ENCODE measurements at regions not wholly inside any gene's neighbourhood (a gene's known extent, or its start where the extent isn't known, plus 50 kb on each side); places are given as distances from the start of the nearest gene placed in this dataset.
A peak's percentile ranks its signal among the peaks of the same experiment; 100 is the strongest.

GRCh38 chr7:36032361-36032818 lies 120.7 kb upstream of the EEPD1 start:
- Mint-ChIP-seq H3K9me3 (peaks cover 2% of the 10 kb centered on the region), H3K27ac (no peak overlapping the region), H3K27me3 (ENCODE audit: insufficient read depth, low read depth) (peaks cover 6% of the 10 kb centered on the region), H3K36me3 (no peaks in the 10 kb centered on the region), H3K4me3 (no peak overlapping the region), H3K4me1 (peaks cover 6% of the 10 kb centered on the region)
- H3K27me3 ChIP-seq: no peaks in the 10 kb centered on the region
- DNase-seq (ENCODE audit: low spot score): no peak
- no peaks in the 10 kb centered on the region for H3K36me3 ChIP-seq
- H3K27ac ChIP-seq: no peak overlapping the region
- TF ChIP-seq EZH2 (IDR thresholded peaks at IDR 0.05): no peak
- no peak overlapping the region for H2AFZ ChIP-seq (replicated peaks)
- no peak overlapping the region for H3K4me3 ChIP-seq
- H4K20me1 ChIP-seq (ENCODE audit: low read depth): no peaks in the 10 kb centered on the region
- peaks cover 5% of the 10 kb centered on the region for H3K4me1 ChIP-seq
- H3K9ac ChIP-seq: no peak overlapping the region
- H3K79me2 ChIP-seq (ENCODE audit: low read depth): no peaks in the 10 kb centered on the region
- H3F3A ChIP-seq (ENCODE audit: low read depth): no peaks in the 10 kb centered on the region
- H3K9me3 ChIP-seq (ENCODE audit: low read depth): no peaks in the 10 kb centered on the region
- H3K4me2 ChIP-seq: no peak overlapping the region

GRCh38 chr7:36034020-36034419 lies 119.0 kb upstream of the EEPD1 start:
- no peak overlapping the region for H3K4me3 Mint-ChIP-seq
- no peak for DNase-seq (ENCODE audit: low spot score)
- H3K27ac ChIP-seq: no peak overlapping the region

GRCh38 chr7:36035186-36035585 lies 117.9 kb upstream of the EEPD1 start:
- TF ChIP-seq CTCF (IDR thresholded peaks at IDR 0.05) (no peak), EZH2phosphoT487 (IDR thresholded peaks at IDR 0.05) (no peak), EZH2 (IDR thresholded peaks at IDR 0.05) (no peak)
- H3K9me3 Mint-ChIP-seq: no peaks in the 10 kb centered on the region
- H3F3A ChIP-seq (ENCODE audit: low read depth): no peaks in the 10 kb centered on the region
- H2AFZ ChIP-seq (replicated peaks): no peak overlapping the region
- no peaks in the 10 kb centered on the region for H3K36me3 ChIP-seq
- H3K4me3 Mint-ChIP-seq: no peak overlapping the region
- no peak for DNase-seq (ENCODE audit: low spot score)
- no peak overlapping the region for H3K27ac ChIP-seq
- H3K9ac ChIP-seq: no peak overlapping the region
- no peaks in the 10 kb centered on the region for H3K27me3 ChIP-seq
- no peaks in the 10 kb centered on the region for H3K36me3 Mint-ChIP-seq
- H4K20me1 ChIP-seq (ENCODE audit: low read depth): no peaks in the 10 kb centered on the region
- H3K79me2 ChIP-seq (ENCODE audit: low read depth): no peaks in the 10 kb centered on the region
- no peak overlapping the region for H3K27ac Mint-ChIP-seq
- H3K4me1 Mint-ChIP-seq: peaks cover 15% of the 10 kb centered on the region
- no peak overlapping the region for H3K4me3 ChIP-seq
- H3K27me3 Mint-ChIP-seq (ENCODE audit: insufficient read depth, low read depth): peaks cover 6% of the 10 kb centered on the region
- H3K4me2 ChIP-seq: no peak overlapping the region
- H3K9me3 ChIP-seq (ENCODE audit: low read depth): no peaks in the 10 kb centered on the region
- H3K4me1 ChIP-seq: peaks cover 9% of the 10 kb centered on the region

More at GRCh38 chr7:36034020-36034419, 119.0 kb upstream of the EEPD1 start:
- H3K4me2 ChIP-seq: no peak overlapping the region
- no peaks in the 10 kb centered on the region for H3K27me3 ChIP-seq
- no peaks in the 10 kb centered on the region for H3K79me2 ChIP-seq (ENCODE audit: low read depth)
- H3K9me3 ChIP-seq (ENCODE audit: low read depth): no peaks in the 10 kb centered on the region
- H4K20me1 ChIP-seq (ENCODE audit: low read depth): no peaks in the 10 kb centered on the region
- H3K27ac Mint-ChIP-seq: no peak overlapping the region
- TF ChIP-seq EZH2phosphoT487 (IDR thresholded peaks at IDR 0.05) (no peak), CTCF (IDR thresholded peaks at IDR 0.05) (no peak), EZH2 (IDR thresholded peaks at IDR 0.05) (no peak)
- no peak overlapping the region for H3K9ac ChIP-seq
- H3K36me3 Mint-ChIP-seq: no peaks in the 10 kb centered on the region
- no peaks in the 10 kb centered on the region for H3F3A ChIP-seq (ENCODE audit: low read depth)
- H3K4me3 ChIP-seq: no peak overlapping the region
- H2AFZ ChIP-seq (replicated peaks): no peak overlapping the region
- H3K27me3 Mint-ChIP-seq (ENCODE audit: insufficient read depth, low read depth): peaks cover 6% of the 10 kb centered on the region
- H3K9me3 Mint-ChIP-seq: peaks cover 2% of the 10 kb centered on the region
- H3K36me3 ChIP-seq: no peaks in the 10 kb centered on the region
- peaks cover 5% of the 10 kb centered on the region for H3K4me1 ChIP-seq
- peaks cover 9% of the 10 kb centered on the region for H3K4me1 Mint-ChIP-seq

- Histone ChIP-seq H3K27me3 (no peaks in the 10 kb centered on the region), H3K79me2 (ENCODE audit: low read depth) (no peaks in the 10 kb centered on the region), H3K4me2 (no peak overlapping the region), H3K9ac (no peak overlapping the region), H3K4me1 (peaks cover 9% of the 10 kb centered on the region), H2AFZ (replicated peaks) (no peak overlapping the region), H3K4me3 (no peak overlapping the region), H3K27ac (no peak overlapping the region), H3F3A (ENCODE audit: low read depth) (no peaks in the 10 kb centered on the region), H3K36me3 (no peaks in the 10 kb centered on the region), H4K20me1 (ENCODE audit: low read depth) (no peaks in the 10 kb centered on the region), H3K9me3 (ENCODE audit: low read depth) (no peaks in the 10 kb centered on the region)
- Mint-ChIP-seq H3K9me3 (no peaks in the 10 kb centered on the region), H3K27me3 (ENCODE audit: insufficient read depth, low read depth) (peaks cover 2% of the 10 kb centered on the region), H3K4me3 (no peak overlapping the region), H3K27ac (peak overlapping the region; percentile 21), H3K36me3 (no peaks in the 10 kb centered on the region), H3K4me1 (peaks cover 18% of the 10 kb centered on the region)
- no peak for DNase-seq (ENCODE audit: low spot score)
- TF ChIP-seq EZH2phosphoT487 (IDR thresholded peaks at IDR 0.05): no peak
- TF ChIP-seq CTCF (IDR thresholded peaks at IDR 0.05): no peak
- TF ChIP-seq EZH2 (IDR thresholded peaks at IDR 0.05): no peak
These were observed 116.5 kb upstream of the EEPD1 start for GRCh38 chr7:36036590-36036989.

All from neural progenitor cell (in vitro differentiated cells).